GM21367 (cell line): ENCODE measurements at regions not wholly inside any gene's neighbourhood (a gene's known extent, or its start where the extent isn't known, plus 50 kb on each side); places are given as distances from the start of the nearest gene placed in this dataset.
A peak's percentile ranks its signal among the peaks of the same experiment; 100 is the strongest.
"Not testable (repeated sequence)": the region's sequence is repeated elsewhere in the genome, so short reads cannot be mapped to it uniquely, and the experiment has no call there.

ENCODE experiments used
- ATAC-seq: cut with Tn5 transposase; IDR thresholded peaks from one replicate; pipeline ENCODE4 v1.9.1; 2021; ENCODE audit not compliant: unreplicated experiment

- no peak for ATAC-seq
Measured at GRCh38 chr2:228599781-228600180, 418.3 kb upstream of the SPHKAP start.

GRCh38 chr2:228599297-228599696 lies 417.8 kb upstream of the SPHKAP start:
- no peak for ATAC-seq

DNA sequence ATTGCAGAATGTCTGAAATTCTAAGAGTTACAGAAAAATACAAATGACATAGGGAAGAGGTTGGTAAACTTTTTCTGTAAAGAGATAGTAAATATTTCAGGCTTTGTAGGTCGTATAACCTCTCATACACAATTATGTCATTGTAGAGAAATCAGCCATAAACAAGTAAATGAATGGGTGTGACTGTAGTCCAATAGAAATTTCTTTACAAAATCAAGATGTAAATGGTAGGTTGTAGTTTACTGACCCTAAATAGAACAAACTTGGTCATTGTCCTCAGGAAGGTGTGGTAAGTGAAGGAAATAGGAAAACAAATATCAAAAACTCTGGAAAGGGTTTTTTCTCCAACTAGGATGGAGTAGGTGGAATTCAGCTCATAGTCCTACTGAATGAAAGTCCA lies 415.5 kb upstream of the SPHKAP start:
- no peak for ATAC-seq

DNA sequence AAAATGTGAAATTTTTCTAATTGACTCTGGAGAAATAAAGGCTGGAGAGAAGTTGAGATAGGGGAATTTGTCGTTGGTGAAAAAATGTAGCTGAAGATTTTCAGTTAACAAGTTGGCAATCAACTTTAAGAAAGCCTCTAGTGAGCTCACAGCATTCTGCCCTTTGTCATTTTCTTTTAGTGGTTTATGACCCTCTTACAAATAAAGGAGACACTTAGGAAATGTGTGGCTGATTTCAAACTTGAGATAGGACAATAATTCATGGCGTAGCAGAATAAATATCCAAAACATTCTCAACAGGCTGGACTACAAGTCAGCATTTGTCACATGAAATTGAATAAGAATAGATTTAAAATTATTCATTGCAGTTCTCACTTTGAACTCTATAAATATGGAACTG lies 412.5 kb upstream of the SPHKAP start:
- no peak for ATAC-seq

GRCh38 chr2:228592925-228593324 lies 411.4 kb upstream of the SPHKAP start:
- ATAC-seq: no peak

GRCh38 chr2:228590681-228591080 lies 409.2 kb upstream of the SPHKAP start:
- peak; percentile 70 for ATAC-seq

DNA sequence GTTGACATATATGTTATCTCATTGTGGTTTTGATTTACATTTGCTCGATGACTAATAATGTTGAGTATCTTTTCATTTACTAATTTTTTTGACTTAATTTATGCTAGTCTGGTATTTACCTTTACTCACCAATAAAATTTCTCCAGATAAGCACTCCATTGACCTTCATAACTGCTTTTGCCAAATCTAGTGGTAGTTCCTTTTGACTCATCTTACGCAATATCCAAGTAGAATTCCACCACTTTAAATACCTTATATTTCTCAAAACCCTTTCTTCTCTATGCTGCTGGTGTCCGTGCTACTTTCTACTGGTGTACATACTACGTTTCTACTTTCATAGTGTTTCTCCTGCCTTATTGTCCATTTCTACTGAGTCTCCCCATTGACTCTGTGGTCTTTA lies 407.6 kb upstream of the SPHKAP start:
- no peak for ATAC-seq

GRCh38 chr2:228581731-228582130 lies 400.2 kb upstream of the SPHKAP start:
- ATAC-seq: no peak

GRCh38 chr2:228575897-228576296 lies 394.4 kb upstream of the SPHKAP start:
- ATAC-seq: no peak

DNA sequence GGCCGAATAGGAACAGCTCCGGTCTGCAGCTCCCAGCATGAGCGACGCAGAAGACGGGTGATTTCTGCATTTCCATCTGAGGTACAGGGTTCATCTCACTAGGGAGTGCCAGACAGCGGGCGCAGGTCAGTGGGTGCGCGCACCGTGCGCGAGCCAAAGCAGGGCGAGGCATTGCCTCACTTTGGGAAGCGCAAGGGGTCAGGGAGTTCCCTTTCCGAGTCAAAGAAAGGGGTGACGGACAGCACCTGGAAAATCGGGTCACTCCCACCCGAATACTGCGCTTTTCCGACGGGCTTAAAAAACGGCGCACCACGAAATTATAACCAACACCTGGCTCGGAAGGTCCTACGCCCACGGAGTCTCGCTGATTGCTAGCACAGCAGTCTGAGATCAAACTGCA lies 386.8 kb upstream of the SPHKAP start:
- ATAC-seq: not testable (repeated sequence)

DNA sequence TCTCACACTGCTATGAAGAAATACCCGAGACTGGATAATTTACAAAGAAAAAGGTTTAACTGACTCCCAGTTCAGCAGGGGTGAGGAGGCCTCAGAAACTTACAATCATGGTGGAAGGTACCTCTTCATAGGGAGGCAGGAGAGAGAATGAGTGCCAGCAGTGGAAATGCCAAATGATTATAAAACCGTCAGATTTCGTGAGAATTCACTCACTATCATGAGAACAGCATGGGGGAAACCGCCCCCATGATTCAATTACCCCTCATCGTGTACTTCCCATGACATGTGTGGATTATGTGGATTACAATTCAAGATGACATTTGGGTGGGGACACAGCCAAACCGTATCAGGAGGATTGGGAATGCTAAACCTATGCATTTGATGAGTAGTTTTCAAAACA lies 380.3 kb upstream of the SPHKAP start:
- no peak for ATAC-seq

DNA sequence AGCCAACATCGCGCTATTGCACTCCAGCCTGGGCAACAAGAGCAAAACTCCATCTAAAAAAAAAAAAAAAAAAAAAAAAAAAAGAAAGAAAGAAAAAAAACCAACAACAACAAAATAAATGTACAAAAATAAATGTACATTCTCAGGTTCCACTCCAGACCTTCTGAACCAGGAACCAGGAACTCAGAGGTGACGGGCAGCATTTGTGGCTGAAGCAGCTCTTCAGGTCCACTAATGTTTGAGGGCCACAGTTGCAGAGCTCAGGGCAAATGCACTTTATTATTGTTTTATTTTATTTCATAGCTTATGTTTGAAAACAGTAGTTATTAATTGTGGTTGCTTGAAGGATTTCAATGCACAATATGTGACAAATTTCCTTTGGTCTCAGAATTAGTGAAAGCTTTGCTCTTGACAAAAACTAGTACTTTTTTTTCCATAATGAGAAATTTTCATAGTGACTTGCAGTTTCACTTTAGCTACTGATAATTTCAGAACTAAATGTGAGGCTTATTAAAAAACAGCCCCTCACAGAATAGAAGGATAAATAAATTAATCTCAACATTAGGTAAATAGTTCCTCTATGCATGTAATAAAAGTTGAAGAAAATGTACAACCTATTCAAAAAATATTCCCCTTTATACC lies 378.4 kb upstream of the SPHKAP start:
- ATAC-seq: no peak

DNA sequence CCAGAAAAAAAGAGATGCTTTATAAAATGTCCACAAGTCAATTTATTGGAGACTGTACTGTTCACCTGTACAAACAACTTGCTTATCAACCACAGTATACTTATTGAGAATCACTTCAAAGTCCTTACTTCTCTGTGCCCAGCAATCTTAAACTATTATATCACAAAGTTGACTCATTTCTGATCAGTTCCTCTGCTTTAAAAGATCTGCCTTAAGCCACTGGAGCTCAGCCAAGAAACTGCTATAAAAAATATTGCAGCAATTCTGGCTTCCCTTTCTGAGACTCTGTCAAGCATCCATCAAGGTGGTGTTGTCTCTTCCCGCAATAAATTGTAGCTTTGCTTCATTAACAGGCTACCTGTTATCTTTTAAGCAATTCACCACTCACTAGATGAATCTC lies 375.2 kb upstream of the SPHKAP start:
- ATAC-seq: no peak

DNA sequence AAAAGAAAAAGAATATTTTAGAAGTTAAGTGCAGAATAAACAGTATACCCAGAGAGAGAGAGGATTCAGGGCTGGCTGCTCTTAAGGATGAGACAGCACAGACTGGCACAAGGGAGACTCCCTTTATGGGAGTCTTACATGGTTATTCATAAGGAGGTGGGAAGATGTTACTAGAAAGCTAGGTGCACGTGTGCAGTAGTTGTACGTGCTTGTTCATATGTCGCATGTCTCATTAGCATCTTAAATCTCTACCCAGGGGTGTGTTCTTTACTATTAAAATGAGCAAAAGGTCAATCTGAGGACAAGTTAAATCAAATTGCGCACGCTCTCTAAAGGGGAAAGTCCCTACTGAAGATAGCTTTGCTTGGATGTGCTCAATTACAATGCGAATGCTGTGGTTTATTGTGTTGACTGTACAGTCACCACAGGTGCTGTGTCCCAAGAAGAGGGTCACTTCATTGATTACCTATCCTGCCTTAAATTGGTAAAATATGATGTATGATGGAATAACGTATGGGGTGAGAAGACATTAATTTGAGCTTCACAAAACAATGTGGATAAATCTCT lies 368.0 kb upstream of the SPHKAP start:
- ATAC-seq: no peak

DNA sequence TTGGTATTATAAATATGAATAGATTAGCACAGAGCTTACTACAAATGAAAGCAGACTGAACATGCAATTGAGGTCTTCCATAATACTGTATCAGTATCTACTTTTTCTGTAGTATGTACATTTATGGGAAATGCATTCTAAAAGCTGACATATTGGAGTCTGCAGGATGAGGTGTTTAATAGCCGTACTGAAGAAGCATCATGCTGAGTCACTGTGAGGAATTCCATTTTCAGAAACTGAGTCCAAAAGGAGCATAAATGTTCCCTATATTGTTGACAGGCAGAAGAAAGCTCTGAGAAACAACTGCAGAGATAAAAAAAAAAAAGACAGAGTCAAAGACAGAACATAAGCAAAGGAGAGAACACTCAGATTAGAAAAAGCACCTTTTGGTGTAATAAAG lies 366.7 kb upstream of the SPHKAP start:
- no peak for ATAC-seq

- ATAC-seq: no peak
Measured at GRCh38 chr2:228545748-228546145, 364.3 kb upstream of the SPHKAP start.

- ATAC-seq: no peak
Measured at GRCh38 chr2:228545041-228545747, 363.7 kb upstream of the SPHKAP start.

DNA sequence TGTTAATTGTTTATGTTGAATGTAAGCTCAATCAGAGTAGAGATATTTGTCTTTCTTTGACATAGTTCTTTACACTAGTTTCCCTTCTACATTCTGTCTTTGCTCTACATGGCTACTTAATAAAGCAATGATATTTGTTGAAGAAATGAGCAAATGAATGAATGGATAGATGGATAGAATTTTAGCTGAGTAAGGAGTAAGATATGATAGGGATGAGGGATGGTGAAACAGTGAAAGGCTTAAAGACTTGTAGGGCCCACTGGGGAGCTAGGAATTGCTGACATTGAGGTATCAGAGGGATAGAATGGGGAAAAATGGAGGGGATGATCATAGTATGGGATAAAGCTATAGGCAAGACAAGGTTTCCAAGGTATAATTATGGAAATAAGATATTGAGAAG lies 361.6 kb upstream of the SPHKAP start:
- no peak for ATAC-seq

- no peak for ATAC-seq
Measured at GRCh38 chr2:228542277-228542676, 360.8 kb upstream of the SPHKAP start.

DNA sequence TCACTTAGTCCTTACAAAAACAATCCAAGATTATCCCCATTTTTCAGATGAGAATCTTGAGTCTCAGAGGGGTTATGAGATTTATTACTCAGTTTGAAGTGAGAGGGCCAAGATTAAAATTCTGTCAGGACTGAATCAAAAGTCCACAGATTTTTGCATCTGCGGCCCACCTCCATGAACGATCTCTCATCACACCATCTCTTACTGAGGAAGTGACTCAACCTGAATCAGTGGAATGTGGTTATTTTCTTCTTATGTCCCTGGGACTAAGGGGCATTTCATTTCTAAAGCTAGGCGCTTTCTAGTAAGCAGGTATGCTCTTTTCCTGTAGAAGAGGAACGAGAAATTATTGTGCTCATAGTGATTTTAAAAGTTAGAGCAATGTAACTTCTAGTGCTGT lies 360.3 kb upstream of the SPHKAP start:
- no peak for ATAC-seq

DNA sequence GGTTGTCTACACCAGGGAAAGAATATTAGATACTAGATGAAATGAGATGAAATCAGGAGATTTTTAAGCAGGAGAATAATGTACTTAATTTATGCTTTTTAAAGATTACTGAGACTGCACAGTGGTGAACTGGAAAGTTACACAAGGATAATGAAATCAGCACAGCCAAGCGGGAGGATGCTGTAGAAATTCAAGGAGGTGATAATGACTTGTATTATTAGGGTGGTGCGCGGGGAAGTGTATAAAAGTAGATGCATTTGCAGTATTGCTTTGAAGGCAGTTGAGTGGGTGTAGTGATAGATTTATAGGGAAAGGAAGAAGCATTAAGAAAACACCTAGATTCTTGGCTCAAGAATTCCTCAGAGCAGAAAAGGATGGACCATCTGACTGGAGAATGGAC lies 359.5 kb upstream of the SPHKAP start:
- no peak for ATAC-seq

GRCh38 chr2:228535396-228535795 lies 353.9 kb upstream of the SPHKAP start:
- ATAC-seq: no peak

- ATAC-seq: no peak
Measured at GRCh38 chr2:228533156-228533555, 351.7 kb upstream of the SPHKAP start.
